ENCODE measurements at regions not wholly inside any gene's neighbourhood (a gene's known extent, or its start where the extent isn't known, plus 50 kb on each side); places are given as distances from the start of the nearest gene placed in this dataset.
"Not testable (repeated sequence)": the region's sequence is repeated elsewhere in the genome, so short reads cannot be mapped to it uniquely, and the experiment has no call there.

DNA sequence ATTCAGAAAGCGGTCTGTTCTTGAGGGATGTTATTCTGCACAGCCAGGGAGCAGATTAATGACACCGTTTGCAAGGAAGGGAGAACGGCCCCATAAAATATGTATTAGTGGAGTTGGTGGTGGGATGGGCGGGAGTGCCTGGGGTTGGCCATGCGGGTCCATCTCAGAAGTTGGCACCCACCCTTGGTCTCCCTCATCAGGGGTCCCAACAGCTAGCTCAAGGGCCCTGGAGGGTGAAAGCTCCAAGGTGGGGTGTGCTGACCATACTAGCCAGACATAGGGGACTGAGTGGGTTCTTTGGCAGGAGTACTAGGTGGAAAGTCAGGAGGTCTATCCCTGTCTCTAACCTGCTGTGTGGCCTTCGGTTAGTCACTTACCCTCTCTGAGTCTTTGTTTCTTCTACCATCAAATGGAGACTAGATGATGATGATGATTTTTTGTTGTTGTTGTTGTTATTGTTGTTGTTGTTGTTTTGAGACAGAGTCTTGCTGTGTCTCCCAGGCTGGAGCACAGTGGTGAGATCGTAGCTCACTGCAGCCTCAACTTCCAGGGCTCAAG lies 83.2 kb upstream of the BRD7 start:
- no peak for DNase-seq (ENCODE audit: insufficient read length, low spot score)
- FAIRE-seq: no peak

DNA sequence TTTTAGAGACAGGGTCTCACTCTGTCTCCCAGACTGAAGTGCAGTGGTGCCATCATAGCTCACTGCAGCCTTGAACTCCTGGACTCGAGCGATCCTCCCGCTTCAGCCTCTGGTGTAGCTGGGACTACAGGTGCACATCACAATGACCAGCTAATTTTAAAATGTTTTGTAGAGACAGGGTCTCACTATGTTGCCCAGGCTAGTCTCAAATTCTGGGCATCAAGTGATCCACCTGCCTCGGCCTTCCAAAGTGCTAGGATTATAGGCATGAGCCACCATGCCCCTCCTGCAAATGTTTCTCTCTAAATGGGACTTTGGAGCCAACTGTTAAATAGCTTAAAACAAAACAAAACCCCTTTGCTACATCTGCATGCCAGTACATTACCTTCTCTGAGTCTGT lies 82.2 kb upstream of the BRD7 start:
- DNase-seq (ENCODE audit: insufficient read length, low spot score): no peak
- FAIRE-seq: no peak

DNA sequence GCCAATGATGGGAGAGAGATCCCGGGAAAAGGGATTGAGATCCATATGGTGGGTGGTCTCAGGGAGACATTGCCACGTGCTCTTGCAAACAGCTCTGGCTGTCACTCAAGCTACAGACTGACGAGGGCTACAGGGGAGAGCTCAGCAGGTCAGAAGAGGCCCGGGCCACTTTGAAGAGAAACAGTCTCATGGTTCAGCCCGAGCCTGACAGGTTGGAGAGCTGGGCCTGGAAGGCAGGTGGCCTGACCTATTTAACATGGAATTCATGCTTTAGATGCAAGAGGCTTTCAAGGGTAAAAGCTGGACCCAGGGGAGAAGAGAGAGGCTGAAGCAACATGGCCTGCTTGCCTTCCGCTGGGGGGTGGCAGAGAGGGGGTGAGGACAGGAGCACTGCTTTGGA lies 81.0 kb upstream of the BRD7 start:
- DNase-seq (ENCODE audit: insufficient read length, low spot score) (no peak), FAIRE-seq (no peak)

- FAIRE-seq (no peak), DNase-seq (ENCODE audit: insufficient read length, low spot score) (no peak)
These were observed 80.2 kb upstream of the BRD7 start for GRCh38 chr16:50448981-50449380.

- DNase-seq (ENCODE audit: insufficient read length, low spot score) (no peak), FAIRE-seq (no peak)
These were observed 79.7 kb upstream of the BRD7 start for GRCh38 chr16:50448522-50448921.

- not testable (repeated sequence) for FAIRE-seq
These were observed 78.6 kb upstream of the BRD7 start for GRCh38 chr16:50447386-50447785.

DNA sequence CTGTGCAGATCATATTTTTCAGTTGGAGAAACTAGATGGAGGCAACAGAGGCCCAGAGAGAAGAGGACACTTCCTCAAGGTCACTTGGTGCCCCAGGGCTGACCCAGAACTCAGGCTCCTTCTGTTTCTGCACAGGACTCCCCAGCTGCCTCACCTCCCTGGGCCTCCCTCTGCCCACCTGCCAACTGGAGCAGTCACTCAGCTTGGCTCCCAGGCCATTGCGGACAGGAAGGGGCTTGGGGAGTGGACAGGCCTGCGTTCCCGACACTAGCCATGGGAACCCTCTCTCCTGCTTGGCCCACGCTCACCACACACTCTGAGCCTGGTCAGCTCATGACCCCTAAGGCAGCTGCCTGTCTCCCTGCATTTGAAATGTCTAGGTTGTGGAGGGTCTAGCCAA lies 78.1 kb upstream of the BRD7 start:
- DNase-seq (ENCODE audit: insufficient read length, low spot score) (no peak), FAIRE-seq (no peak)

More at GRCh38 chr16:50447386-50447785, 78.6 kb upstream of the BRD7 start:
- not testable (repeated sequence) for DNase-seq (ENCODE audit: insufficient read length, low spot score)

GRCh38 chr16:50445621-50446555 lies 77.1 kb upstream of the BRD7 start:
- FAIRE-seq (no peak), DNase-seq (ENCODE audit: insufficient read length, low spot score) (no peak)

GRCh38 chr16:50444526-50444925 lies 75.7 kb upstream of the BRD7 start:
- no peak for FAIRE-seq

DNA sequence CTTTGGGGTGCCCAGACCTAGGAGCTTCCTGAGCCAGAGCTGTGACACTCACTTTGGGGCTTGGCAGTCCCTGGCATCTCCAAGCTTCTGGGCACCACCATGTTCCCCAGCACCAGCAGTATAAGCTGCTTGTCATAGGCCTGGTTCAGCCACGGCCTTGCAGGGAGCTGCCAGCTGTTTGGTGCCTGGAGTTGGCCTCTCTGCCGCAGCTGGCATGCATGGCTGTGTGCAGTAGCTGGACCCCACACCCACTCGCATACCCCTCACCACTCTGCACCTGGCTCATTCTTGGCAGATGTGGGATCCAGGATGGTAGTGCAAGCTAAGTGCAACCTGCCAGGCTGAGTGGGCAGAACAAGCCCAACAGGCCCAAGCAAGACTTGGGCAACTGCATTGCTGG lies 73.4 kb upstream of the BRD7 start:
- FAIRE-seq (no peak), DNase-seq (ENCODE audit: insufficient read length, low spot score) (no peak)

More at GRCh38 chr16:50444526-50444925, 75.7 kb upstream of the BRD7 start:
- DNase-seq (ENCODE audit: insufficient read length, low spot score): no peak

DNA sequence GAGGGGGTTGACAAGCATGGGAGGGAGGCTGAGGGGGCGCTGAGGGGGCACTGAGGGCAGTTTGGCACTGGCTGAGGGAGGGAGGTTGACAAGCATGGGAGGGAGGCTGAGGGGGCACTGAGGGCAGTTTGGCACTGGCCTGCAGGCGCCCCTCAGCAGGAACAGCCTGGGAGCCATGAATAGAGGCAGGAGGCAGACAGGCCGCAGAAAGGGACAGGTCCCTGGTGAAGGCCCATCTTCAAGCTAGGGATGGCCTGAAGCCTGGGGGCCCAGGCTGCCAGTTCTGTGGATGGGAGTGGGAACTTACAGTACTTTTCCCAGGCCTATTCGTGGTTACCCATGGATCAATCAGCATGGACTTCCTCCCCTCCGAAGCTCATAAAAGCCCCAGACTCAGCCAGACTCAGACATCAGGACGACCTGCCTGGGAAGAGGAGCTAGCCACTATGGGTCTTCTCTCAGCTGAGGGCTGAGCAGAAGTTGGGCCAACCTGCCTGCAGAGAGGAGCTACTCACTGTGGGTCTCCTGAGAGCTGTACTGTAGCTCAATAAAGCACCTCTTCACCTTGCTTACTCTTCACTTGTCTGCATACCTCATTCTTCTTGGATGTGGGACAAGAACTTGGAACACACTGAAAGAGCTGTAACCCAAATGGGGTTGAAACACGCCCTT lies 72.8 kb upstream of the BRD7 start:
- FAIRE-seq (no peak), DNase-seq (ENCODE audit: insufficient read length, low spot score) (no peak)

DNA sequence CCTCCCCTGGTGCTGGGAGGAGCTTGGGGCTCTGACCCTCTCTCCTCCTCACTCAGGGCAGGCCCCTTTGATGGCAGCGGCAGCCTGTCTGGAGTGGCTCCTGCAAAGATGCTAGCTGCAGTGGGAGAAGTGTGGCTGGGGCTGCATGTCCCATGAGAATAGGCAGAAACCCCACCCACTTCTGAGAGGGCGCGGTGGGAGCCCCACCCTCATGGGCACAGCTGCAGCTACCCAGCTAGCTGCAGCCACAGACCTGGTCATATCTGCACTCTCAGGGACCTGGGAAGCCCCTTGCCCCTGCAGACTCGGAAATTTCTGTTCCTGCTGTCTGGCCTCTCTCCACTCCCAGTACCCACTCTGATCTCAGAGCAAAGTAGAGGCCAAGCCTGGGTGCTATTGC lies 72.2 kb upstream of the BRD7 start:
- FAIRE-seq (no peak), DNase-seq (ENCODE audit: insufficient read length, low spot score) (no peak)

DNA sequence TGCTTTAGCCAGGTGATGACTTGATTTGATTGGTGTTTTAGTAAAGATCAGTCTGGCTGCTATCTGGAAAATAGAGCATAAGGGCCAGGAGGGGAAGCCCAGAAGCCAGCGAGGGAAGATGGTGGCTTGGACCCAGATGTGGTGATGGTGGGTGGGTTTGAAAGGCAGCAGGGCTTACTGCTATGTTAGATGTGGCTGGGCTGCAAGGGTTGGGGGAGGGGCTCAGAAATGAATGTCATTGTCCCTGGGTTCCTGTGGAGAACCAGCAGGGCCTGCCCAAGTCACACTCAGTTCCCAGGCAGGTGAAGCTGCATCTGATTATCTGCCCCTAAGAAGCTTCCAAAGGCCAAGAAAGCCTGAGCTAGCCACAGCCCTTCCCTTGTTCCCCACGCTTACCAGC lies 71.7 kb upstream of the BRD7 start:
- DNase-seq (ENCODE audit: insufficient read length, low spot score) (no peak), FAIRE-seq (no peak)

GRCh38 chr16:50437769-50438437 lies 69.1 kb upstream of the BRD7 start:
- DNase-seq (ENCODE audit: insufficient read length, low spot score): no peak
- FAIRE-seq: no peak

DNA sequence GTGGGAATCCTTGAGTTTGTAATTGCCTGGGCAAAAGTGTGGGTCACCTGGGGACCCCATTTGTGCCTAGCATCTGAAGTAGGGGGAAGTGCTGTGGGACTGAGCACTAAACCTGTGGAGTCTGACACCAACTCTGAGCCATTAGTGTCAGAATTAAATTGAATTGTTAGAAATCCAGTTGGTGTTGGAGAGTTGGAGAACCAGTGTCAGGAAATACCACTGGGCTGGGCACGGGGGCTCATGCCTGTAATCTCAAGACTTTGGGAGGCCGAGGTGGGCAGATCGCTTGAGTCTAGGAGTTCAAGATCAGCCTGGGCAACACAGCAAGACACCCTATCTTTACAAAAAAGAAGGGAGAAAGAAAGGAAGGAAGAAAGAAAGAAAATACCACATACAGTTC lies 67.5 kb upstream of the BRD7 start:
- no peak for DNase-seq (ENCODE audit: insufficient read length, low spot score)
- FAIRE-seq: no peak

DNA sequence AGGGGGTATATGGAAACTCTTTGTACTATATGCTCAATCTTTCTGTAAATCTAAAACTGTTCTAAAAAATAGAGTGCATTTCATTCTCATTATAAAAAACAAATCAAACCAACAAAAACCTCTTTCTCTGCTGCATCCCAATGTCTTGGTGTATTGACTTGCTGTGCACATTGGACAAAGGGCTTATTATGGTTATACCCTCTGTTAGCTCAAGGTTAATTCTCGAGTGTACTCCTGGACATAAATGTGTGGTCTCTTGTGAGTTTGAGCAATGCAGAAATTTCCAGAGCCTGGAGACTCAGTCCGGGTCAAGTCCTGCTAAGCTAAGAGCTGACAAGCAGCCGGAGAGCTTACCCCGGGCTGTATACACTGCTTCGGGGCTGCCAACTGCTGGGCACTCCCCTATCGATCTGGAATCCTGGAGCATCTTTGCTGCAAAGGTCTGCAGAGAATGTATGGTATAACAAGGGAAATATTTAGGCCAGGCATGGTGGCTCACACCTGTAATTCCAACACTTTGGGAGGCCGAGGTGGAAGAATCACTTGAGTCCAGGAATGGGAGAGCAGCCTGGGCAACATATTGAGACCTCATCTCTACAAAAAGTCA lies 66.2 kb upstream of the BRD7 start:
- FAIRE-seq: no peak
- no peak for DNase-seq (ENCODE audit: insufficient read length, low spot score)

GRCh38 chr16:50430076-50430475 lies 61.3 kb upstream of the BRD7 start:
- FAIRE-seq: no peak
- DNase-seq (ENCODE audit: insufficient read length, low spot score): no peak

DNA sequence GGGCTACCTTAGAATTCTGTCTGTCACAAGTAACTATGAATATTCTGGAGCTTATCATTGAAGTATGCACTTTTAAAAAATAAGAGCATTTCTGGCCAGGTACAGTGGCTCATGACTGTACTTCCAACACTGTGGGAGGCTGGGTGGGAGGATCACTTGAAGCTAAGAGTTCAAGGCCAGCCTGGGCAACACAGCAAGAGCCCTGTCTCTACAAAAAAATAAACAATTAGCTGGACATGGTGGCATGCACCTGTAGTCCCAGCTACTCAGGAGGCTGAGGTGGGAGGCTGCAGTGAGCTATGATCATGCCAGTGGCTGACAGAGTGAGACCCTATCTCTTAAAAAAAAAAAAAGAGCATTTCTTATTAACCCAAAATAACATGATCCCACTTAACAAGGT lies 60.0 kb upstream of the BRD7 start:
- DNase-seq (ENCODE audit: insufficient read length, low spot score) (no peak), FAIRE-seq (no peak)

DNA sequence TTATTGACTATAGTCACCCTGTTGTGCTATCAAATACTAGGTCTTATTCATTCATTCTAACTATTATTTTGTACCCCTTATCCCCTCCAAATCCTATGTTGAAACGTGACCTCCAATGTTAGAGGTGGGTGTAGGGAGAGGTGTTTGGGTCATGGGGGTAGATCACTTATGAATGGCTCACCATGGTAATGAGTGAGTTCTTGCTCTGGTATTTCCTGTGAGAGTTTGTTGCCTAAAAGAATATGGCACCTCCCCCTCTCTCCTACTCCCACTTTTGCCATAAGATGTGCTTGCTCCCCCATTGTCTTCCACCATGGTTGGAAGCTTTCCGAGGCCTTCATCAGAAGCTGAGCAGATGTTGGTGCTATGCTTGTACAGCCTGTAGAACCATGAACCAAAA lies 59.3 kb upstream of the BRD7 start:
- no peak for FAIRE-seq
- DNase-seq (ENCODE audit: insufficient read length, low spot score): no peak

DNA sequence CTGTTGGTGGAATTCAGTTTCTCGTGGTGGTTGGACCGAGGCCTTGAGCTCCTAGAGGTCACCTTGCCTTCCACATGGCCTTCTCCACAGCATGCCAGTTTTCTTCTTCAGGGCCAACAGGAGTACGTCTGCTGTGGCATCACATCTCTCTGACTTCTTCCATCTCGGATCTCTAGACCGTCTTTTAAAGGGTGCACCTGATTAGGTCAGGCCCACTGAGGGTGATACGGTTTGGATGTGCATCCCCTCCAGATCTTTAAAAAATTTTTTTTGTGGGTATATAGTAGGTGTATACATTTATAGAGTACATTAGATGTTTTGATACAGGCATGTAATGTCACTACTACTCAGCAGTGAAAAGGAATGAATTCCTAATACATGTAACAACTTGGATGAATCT lies 58.3 kb upstream of the BRD7 start:
- FAIRE-seq: no peak
- DNase-seq (ENCODE audit: insufficient read length, low spot score): no peak

DNA sequence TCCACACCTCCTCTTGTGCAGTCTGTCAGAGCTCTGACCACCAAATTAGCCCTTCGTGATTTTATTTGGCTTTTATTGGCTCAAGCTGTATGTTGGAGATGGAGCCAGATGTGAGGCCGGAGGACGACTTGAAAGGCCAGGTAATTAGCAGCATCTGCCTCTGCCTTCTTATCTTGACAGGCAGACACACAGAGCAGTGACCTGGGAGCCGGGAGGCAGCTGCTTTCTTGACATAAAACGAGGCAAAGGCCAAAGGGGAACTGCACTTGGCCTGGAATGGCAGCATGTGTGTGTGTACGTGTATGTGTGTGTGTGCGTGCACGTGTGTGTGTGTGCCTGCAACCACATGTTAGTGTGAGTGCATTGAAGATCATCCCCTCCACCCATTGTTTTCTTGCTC lies 56.9 kb upstream of the BRD7 start:
- FAIRE-seq: no peak
- DNase-seq (ENCODE audit: insufficient read length, low spot score): no peak
